GM10266 (cell line): ENCODE measurements at regions not wholly inside any gene's neighbourhood (a gene's known extent, or its start where the extent isn't known, plus 50 kb on each side); places are given as distances from the start of the nearest gene placed in this dataset.
"Not testable (repeated sequence)": the region's sequence is repeated elsewhere in the genome, so short reads cannot be mapped to it uniquely, and the experiment has no call there.

Experiments
- DNase-seq: peaks from one replicate; pipeline ENCODE4 v3.0.0; 2012; ENCODE audit errors: extremely low spot score
- CTCF ChIP-seq: IDR thresholded peaks from 2 replicates; pipeline ENCODE4 v1.5.1; 2012; ENCODE audit warnings: mild to moderate bottlenecking, low read depth; ENCODE audit not compliant: control insufficient read depth, insufficient read depth; ENCODE audit errors: missing control alignments

GRCh38 chr5:56376128-56376527, 143.0 kb upstream of the ANKRD55 start:
- no peak for TF ChIP-seq CTCF
- no peak for DNase-seq

GRCh38 chr5:56375011-56375410, 141.9 kb upstream of the ANKRD55 start:
- TF ChIP-seq CTCF, result no peak
- no peak for DNase-seq

- DNase-seq, result not testable (repeated sequence)
These were observed 139.4 kb upstream of the ANKRD55 start for GRCh38 chr5:56372491-56372890.

- no peak for DNase-seq
- TF ChIP-seq CTCF, result no peak
These were observed 136.3 kb upstream of the ANKRD55 start for GRCh38 chr5:56369361-56369811.

GRCh38 chr5:56367748-56368147, 134.6 kb upstream of the ANKRD55 start:
- no peak for DNase-seq
- TF ChIP-seq CTCF, result no peak

GRCh38 chr5:56366986-56367385, 133.9 kb upstream of the ANKRD55 start:
- no peak for TF ChIP-seq CTCF
- no peak for DNase-seq

- no peak for DNase-seq
- TF ChIP-seq CTCF, result no peak
These were observed 128.3 kb upstream of the ANKRD55 start for GRCh38 chr5:56361398-56361797.

GRCh38 chr5:56360816-56361215, 127.7 kb upstream of the ANKRD55 start:
- no peak for TF ChIP-seq CTCF
- no peak for DNase-seq
